Posterior cingulate gyrus (tissue), 11 donors: ENCODE measurements at regions not wholly inside any gene's neighbourhood (a gene's known extent, or its start where the extent isn't known, plus 50 kb on each side); places are given as distances from the start of the nearest gene placed in this dataset.
"Not testable (repeated sequence)": the region's sequence is repeated elsewhere in the genome, so short reads cannot be mapped to it uniquely, and the experiment has no call there.

Experiments
- DNase-seq, 10 donors: peaks; one replicate each; pipeline versions ENCODE4 v3.0.0 to v3.0.0-alpha.2; 2020 to 2021; ENCODE audit warnings: mixed read lengths in 3 of 10
- intact Hi-C: fragments of 100-400 bp; cut with DNase I; formaldehyde crosslinking; loops from one replicate; pipeline ENCODE4 v1.15.1; 2023

DNA sequence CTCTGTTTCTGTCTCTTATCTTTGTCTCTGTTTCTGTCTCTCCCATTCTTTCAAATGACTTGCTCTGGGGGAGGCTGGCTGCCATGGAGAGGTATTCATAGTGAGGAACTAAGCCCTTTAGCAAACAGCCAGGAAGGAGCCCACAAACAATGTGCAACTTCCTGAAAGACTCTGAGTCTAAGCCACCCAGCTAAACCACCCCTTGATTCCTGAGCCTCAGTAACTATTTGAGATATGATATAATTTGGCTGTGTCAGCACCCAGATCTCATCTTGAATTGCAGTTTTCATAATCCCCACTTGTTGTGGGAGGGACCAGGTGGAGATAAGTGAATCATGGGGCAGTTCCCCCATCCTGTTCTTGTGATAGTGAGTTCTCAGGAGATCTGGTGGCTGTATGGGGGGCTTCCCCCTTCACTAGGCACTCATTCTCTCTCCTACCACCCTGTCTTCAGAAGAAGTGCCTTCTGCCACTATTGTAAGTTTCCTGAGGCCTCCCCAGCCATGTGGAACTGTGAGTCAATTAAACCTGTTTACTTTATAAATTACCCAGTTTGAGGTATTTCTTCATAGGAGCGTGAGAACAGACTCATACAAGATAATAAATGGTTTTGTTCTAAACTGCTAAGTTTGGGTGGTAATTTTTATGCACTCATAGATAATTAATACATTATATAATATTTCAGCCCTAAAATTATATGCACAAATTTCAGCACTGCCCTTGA is 121.2 kb upstream of the FOXP2 start:
- DNase-seq: no peak
- intact Hi-C loops: no loop called here

DNA sequence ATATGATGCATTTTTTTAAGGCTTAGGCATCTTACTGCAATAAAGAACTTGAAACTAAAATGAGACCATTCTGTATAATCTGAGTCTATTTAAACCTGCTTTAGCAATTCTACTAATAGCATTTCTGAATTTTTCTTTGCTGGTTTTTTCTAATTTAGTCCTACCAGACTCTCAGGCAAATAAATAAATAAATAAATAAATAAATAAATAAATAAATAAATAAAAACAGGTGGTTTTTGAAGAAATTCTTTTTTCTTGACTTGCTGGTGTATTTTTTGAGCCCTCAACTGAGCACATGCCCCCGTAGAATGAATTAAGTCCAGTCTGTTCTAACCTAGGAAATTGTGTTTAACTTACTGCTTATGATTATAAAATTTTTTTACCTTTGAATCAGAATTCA is 134.7 kb upstream of the FOXP2 start:
- no peak for DNase-seq
- intact Hi-C loops: no loop called here

DNA sequence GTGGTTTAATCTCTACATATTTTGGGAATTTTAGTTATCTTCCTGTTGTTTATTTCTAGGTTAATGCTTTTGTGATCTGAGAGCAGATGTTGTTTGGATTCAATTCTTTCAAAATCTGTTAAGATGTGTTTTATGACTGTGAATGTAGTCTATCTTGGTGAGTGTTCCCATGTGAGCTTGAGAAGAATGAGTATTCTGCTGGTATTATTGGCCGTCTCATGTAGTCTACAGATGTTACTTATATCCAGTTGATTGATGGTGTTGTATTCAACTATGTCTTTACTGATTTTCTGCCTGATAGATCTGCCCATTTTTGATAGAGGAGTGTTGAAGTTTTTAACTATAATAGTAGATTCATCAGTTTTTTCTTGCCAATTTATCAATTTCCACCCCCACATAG is 141.4 kb upstream of the FOXP2 start:
- intact Hi-C loops: no loop called here
- DNase-seq: no peak

DNA sequence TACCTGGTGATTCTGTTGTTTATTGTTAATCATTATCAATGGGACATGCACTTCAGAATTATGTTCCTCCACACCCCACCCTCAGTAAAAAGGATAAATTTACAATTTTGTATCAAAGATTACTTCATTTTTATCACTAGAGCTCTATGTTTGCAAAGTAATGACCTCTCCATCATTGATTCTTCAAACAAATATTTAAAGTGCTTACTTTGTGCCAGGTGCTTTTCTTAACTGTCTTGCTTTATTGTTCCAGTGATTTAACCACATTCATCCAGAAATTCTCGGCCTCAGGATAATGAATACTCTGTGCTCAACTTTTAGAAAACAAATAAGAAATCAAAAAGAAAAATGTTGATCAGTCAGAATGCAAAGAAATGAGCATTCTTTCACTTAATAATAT is 144.9 kb upstream of the FOXP2 start:
- intact Hi-C loops: no loop called here
- no peak for DNase-seq

DNA sequence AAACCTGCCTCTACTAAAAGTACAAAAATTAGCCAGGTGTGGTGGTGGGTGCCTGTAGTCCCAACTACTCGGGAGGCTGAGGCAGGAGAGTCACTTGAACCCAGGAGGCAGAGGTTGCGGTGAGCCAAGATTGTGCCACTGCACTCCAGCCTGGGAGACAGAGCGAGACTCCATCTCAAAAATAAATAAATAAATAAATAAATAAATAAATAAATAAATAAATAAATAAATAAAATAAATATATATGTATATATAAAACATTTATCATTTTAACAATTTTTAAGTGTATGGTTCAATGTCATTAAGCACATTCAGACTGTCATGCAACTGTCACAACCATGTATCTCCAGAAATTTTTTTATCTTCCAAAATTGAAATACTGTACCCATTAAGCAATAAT is 147.1 kb upstream of the FOXP2 start:
- peak in 1 of 10 donors; percentile 26 for DNase-seq
- intact Hi-C loops: not testable (repeated sequence)

DNA sequence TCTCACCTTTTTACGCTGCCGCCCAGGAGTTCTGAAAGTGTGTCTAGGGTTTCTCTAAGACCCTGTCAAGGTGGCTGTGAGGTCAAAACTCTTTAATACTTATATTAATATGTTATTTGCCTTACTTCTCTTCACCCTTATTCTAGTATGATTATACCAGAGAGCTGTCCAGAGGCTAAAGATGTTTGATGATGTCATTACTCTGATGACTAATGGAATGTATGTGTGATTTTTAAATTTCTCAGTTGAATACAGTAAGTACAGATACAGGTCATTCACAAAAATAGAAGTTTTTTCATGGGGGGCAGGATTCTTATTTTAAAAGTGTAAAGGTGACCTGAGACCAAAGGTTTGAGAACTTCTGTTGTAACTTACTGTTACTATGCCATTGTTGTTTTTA is 150.6 kb upstream of the FOXP2 start:
- intact Hi-C loops: no loop called here
- no peak for DNase-seq

DNA sequence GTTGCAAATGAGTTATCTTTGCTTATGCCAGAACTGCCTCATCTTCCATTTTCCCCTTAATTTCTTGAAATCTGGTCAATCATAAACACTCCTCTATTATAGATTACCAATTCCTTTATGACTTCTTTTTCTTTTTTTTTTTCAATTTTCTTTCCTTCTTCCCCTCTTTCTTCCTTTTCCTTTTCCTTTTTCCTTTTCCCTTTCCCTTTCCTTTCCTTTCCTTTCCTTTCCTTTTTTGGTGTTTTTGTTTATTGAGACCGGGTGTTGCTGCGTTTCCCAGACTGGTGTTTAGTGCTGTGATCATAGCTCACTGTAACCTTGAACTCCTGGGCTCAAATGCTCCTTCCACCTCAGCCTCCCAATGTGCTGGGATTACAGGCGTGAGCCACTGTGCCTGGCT is 151.4 kb upstream of the FOXP2 start:
- intact Hi-C loops: no loop called here
- no peak for DNase-seq

DNA sequence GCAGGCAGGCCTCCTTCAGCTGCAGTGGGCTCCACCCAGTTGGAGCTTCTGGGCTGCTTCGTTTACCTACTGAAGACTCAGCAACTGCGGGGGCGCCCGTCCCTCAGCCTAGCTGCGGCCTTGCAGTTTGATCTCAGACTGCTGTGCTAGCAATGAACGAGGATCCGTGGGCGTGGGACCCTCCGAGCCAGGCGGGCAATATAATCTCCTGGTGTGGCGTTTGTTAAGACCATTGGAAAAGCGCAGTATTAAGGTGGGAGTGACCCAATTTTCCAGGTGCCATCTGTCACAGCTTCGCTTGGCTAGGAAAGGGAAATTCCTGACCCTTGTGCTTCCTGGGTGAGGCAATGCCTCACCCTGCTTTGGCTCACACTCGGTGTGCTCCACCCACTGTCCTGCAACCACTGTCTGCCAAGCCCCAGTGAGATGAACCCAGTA is 159.2 kb upstream of the FOXP2 start:
- DNase-seq: peak in 2 of 10 donors; percentile 55 to 77
- intact Hi-C loops: no loop called here

DNA sequence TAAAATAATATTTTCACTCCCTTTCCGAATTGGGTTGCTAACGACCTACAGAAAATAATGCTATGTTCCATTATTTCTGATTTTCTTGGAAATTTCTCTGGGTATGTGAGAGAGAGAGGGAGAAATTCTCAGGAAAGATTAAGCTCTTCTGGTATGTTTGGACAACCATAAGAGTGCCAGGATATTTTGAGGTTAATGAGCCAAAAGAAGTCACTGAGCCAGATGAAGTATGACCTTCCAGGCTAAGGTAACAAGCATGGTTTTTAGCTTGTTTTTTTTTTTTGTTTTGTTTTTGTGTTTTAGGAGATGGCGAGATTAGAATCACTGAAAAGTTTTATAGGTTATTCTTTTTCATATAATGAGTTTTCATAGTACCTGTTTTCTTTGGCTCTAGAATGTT is 171.0 kb upstream of the FOXP2 start:
- intact Hi-C loops: no loop called here
- no peak for DNase-seq

DNA sequence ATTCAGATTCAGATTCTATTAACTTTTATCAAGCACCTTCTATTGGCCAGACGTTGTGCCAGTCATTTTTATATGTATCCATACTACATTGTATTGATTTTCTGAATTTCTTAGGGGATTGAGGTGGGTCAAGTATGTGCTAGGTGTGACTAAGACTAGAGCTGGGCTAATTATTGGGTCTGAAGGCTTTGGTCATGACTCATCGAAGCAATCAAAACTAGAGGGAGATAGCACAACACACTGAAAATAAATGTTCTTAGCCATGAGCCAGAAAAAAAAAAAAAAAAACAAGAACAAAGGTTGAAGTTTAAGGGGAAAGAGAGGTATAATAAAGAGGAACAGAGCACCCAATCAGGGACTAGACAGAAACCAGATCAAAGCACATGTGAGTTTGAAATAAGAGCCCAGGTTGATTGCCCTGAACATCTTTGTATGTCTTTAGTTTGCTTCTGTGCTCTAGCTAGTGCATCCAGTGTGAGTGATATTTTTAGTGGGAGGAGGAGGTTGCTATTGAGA is 171.6 kb upstream of the FOXP2 start:
- intact Hi-C loops: no loop called here

DNA sequence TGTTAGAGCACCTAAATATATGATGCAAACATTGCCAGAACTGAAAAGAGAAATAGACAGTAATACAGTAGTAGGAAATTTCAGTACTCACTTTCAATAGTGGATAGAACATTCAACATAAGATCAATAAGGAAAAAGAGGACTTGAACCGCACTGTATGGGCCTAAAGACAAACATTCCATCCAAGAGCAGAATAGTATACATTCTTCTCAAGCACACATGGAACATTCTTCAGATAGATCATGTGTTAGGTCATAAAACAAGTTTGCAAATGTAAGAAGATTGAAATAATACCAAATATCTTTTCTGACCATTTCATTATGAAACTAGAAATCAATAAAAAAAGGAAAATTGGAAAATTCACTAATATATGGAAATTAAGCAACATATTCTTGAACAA is 185.4 kb upstream of the FOXP2 start:
- intact Hi-C loops: no loop called here
- DNase-seq: no peak

More for the DNA sequence above, 171.6 kb upstream of the FOXP2 start:
- DNase-seq: no peak

DNA sequence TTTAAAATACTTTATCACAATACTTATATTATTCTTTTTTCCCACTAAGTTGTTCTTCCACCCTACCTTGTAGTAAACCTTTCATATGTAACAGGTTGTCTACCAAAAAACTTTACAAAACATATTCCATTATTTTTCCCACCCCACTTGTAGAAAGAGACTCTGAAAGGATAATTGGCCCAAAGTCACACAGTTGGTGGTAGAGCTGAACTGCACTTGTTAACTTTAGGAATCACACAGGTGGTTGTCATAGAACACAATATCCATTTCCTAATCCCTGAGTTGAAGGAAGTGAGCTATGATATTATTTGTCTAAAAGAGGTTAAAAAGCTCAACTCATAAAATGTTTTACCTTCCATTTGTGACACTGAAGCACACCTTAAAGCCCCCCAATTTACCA is 188.8 kb upstream of the FOXP2 start:
- DNase-seq: no peak
- intact Hi-C loops: no loop called here

DNA sequence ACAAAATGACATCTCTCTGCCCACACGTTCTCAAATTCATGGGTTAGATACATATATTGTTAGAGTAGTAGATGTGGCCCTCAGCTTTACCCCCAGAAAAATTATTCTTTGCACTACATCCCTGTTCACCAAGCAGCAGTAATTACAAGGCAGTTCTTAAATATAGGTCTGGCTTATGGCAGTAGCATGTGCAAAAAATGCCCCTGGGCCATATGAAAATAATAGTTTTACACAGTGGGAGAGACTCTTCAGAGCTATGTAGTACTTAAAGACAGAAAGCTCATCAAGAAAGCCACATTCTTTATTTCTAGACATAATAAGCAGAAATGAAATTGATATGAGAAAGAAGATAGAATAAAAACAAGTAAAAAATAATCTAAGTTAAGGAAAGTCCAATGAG is 196.3 kb upstream of the FOXP2 start:
- no peak for DNase-seq
- intact Hi-C loops: no loop called here

DNA sequence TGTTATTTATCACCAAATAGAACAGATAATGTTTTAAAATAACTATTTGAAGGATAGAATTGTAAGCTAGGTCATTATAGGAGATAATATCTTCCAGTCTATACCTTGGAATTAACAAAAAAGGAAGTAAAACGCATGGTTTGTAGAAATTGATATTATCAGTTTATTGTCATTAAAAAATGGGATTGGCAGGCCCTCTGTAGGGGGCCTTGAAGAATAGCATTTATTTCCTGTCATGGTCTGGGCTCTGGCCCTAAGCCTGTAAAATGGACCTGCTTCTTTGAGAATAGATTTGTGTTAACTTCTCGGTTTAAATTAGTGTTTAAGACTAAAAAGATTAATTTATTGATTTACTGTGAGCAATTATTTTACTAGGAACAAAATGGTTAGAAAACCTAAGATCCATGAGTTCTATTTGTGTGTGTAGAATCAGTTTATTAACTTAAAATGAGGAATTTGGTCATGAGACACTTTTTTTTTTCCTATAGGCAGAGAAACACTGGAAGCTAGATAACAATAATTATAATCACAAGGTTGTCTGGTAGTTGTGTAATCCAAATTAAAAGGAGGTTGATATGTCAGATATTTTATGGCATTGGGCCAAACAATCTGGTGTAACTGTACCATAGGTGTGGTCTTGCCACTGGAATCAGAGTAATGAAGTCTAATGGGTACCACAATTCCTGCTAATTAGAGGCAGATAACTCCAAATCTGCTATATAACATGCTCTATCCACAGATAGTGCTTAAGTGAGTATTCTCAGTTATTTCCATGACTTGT is 197.4 kb upstream of the FOXP2 start:
- DNase-seq: no peak
- intact Hi-C loops: no loop called here

DNA sequence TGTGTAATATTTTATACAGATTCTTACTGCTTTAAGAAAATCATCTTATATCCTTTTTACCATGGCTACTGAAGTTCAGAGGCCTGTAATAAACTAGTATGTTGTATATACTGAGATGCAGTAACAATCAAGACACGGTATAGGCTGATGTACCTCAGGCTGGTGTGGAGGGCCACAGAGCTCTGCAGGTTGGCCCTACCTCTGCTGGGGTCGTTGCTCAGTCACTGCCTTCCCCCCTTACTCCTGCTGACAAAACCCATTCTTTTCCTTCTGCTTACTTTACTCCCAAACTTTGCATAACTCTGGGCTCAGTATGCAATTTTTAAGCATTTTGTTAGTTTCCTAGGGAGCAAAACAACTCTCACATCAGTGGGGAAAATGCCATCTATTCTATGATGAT is 200.1 kb upstream of the FOXP2 start:
- intact Hi-C loops: no loop called here
- DNase-seq: no peak

DNA sequence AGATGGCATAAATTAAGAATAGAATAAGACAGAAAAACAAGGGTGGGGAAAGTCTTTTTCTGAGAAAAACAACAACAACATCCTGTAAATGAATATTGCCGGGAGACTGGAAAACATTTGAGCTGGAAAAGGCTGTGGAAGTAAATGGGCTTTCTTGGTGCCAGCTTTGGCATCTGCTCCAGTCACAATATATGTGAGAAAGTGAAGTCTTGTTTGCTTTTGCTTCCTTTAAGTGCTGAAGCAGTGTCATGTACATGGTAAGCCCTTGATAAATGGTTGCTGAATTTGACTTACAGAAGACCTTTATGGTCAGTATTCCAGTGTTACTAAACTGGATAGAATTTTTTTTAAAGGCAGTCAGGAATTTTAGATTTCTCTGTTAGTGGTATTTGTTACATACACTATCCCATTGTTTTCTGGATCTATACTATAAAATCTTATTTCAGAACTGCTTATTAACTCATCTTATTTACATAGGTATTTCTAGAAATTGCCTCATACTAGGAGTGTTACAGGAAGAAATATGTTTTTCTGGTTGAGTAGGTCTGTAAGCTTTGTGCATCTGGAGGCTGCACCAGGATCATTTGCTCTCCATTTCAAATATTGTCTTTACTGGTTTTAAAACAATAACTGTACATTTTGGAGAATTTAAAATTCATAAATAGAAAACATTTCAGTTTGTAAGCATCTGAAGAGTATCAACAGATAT is 201.7 kb upstream of the FOXP2 start:
- DNase-seq: no peak
- intact Hi-C loops: no loop called here

DNA sequence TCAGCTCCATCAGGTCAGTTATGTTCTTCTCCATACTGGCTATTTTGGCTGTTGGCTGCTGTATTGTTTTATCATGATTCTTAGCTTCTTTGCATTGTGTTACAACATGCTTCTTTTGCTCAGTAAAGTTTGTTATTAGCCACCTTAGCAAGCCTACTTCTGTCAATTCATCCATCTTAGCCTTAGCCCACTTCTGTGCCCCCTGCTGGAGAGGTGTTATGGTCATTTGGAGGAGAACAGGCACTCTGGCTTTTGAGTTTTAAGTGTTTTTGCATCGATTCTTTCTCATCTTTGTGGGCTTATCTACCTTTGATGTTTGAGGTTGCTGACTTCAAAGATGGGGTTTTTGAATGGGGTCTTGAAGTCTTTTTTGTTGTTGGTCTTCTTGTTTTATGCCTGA is 204.6 kb upstream of the FOXP2 start:
- intact Hi-C loops: no loop called here
- DNase-seq: no peak

DNA sequence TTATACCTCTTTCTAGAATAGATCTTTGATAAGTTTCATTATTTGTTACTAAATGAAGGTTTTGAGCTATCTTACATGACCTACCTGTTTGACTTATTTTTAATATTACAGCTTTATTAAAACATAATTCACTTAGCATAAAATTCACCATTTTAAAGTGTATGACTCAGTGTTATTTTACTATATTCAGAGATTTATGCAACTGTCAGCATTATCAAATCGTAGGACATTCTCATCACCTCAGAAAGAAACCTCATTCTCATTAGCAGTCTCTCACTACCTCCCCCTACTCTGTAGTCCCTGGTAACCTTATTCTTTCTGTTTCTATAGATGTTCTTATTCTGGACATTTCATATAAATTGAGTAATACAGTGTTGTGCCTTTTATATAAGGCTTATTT is 207.9 kb upstream of the FOXP2 start:
- DNase-seq: no peak
- intact Hi-C loops: no loop called here

DNA sequence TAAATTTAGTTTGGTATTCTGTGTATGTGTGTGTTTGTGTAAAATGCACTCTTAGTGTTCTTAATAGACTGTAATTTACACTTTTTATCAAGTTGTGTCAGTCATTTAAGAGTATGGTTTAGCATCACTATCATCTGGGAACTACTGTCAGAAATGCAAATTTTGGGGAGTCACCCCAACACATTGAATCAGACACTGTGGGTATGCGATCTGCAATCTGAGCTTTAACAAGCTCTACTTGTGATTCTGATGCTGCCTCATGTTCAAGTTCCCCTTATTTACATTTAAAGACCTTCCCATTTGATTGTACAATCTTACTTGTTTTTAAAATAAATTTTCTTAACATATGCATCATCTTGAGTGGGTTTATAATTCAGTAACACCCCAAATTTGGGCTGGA is 218.1 kb upstream of the FOXP2 start:
- no peak for DNase-seq
- intact Hi-C loops: no loop called here

DNA sequence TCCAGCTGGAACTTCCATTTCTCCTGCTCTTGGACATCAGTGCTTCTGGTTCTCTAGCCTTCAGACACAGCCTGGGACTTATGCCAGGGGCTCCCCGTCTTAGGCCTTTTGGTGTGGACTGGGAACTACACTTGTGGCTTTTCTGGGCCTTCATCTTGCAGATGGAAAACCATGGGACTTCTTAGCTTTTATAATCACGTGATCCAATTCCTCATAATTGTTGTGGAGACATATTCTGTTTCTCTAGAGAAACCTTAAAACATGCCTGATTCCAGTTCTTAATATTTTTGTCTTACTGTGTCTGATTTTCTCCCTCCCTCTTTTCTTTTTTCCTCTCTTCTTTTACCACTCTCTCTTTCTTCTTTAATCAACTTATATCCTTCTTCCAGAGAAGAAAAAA is 224.2 kb upstream of the FOXP2 start:
- no peak for DNase-seq
- intact Hi-C loops: no loop called here

DNA sequence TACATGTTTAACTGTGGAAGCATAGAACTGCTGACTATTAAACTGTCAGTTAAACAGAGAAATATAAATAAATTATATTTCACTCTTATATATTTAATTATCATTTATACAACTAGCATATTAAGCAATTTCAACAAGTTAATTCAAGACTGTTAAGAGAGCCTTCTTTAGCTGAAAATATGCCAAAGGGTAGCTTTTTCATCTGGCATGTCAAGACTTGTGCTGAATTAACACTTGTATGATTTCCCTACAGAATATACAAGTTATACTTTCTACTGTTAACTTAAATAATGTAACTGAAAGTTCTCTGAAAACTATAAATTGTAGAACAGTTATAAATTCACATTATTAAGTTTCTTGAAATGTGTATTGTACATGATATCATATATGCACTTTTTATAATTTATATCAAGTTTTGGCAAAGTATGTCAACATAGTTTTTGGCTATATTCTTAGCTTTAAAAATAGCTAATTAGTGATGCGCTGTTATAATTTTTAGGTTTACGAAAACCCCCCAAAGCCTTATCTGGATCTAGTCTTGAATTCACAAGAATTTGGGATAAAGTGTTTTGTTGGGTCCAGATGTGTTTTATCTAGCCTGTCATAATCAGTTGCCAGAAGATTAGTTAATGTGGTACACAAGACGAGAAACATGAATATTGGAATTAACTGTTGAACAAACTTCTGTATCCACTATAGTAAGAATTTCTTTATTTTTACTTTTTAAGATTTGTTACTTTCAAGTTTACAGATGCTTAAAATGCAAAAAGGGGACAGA is 231.1 kb upstream of the FOXP2 start:
- intact Hi-C loops: no loop called here

More for the DNA sequence above, 231.1 kb upstream of the FOXP2 start:
- no peak for DNase-seq
